ENCODE measurements at regions not wholly inside any gene's neighbourhood (a gene's known extent, or its start where the extent isn't known, plus 50 kb on each side); places are given as distances from the start of the nearest gene placed in this dataset.

DNA sequence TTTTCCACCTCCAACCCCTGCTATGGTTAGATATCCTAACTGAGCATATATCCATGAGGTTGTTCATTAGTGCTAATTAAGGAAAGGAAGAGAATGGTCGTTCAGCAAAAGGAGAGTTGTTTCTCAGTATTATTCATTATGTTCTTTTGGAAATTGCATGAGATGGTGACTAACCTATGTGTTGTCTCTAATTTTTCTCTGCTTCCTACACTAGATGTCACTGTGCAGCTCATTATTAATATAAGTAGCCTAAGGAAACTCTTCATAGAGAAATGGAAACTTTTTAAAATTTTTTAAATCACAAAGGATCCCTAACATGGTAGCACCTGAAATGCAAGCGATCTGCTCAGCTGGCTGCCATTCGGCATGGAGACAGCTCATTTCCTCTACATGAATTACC, 67.7 kb upstream of the FAM9A start:
- DNase-seq: no peak

DNA sequence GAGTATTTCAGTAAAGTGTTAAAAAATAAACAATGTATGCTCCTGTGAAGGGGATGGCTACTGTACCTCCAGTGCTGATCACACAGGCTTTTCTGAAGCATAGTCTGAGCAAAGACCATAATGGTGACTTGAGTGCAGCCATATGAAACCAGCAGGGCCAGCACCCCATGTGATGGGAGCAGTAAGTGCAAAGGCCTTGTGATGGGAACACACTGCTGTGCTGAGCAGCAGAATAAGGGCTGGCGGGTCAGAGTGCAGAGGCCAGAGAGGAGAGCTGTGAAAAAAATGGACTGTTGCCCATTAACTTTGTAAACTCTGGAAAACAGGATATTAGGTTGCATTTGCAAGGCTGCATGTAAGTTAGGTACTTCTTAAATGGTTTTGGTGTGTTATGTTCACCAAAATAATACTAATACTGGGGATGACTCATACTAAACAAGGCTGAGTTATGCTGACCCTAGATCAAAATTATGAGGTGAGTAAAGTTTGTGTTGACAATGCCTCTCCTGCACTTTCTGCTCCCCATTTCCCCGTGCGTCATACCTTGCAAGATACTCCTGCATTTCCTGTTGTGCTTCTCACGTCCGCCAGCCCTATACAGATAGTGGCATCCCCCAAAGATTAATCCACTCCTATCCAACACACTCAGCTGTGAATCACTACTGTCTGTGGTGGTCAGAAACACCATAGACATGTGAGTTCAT, 67.0 kb upstream of the FAM9A start:
- DNase-seq: no peak

DNA sequence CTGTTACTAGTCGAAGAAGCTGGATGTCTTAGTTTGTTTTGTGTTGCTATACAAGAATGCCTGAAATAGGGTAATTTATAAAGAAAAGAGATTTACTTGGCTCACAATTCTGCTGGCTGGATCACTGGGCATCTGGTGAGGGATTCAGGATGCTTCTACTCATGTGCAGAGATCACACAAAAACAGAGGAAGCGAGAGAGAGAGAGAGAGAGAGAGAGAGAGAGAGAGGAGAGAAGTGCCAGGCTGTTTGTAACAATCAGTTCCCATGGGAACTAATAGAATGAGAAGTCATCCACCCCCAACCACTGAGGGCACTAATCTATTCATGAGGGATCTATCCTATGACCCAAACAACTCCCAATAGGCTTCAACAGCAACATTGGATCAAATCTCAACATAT, 66.2 kb upstream of the FAM9A start:
- no peak for DNase-seq

DNA sequence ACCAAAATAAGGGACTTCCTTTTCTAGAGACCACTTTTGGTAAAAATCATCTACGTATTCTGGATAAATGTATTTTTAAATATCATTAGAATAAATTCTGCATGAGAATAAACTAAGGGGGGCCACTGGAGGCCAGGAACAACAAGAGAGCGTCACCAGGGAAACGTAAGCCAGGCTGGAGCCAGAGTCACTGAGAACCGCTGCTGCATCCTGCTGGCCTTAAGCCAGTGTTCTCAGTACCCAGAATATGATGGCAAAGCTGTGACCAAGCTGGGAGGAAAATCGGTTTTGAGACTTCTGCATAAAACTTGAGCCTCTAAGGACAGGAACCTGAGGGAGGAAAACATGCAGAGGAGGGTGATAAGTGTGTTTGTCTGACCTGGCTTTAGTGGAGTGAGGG, 63.0 kb upstream of the FAM9A start:
- no peak for DNase-seq

DNA sequence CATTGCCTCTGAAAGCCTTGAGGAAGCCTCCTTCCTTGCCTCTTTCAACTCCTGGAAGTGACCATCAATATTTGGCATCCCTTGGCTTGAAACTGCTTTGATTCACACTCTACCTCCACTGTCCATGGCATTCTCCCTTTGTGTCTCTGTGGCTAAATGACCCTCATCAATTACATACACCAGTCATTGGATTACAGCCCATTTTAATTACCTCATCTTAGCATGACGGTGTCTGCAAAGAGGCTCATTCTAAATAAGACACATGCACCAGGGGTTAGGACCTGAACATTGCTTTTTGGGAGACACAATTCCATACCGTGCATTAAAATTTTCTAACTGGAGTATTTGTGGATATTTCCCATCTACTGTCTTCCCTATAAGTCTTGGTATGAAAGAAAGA, 60.7 kb upstream of the FAM9A start:
- DNase-seq: no peak

DNA sequence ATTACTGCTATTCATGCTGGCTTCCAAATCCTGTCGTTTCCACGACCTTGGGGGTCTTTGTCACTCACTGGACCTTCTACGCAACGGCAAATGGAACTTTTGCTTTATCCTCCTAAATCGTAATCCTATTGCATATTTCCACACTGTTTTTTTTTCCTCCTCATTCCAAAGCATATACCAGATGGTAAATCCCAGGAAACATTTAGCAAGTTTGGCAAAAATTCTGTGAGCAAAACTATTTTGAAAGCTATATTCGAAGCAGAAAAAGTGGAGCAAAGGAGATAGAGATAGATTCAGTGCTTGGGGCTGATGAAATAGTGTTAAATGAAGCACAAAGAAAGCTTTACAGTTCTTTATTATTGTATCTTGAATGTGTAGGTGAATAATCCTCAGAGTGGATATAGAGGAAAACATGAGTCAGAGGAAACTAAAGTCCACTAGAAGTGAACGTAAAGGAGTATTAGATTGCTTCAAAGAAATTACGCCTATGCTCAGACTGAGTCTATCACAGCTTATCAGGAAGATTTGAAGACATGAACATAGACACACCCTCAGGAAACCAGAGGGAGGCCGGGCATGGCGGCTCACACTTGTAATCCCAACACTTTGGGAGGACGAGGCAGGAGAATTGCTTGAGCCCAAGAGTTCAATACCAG, 50.2 kb upstream of the FAM9A start:
- no peak for DNase-seq
